Stomach (tissue), 8 donors: ENCODE measurements at regions not wholly inside any gene's neighbourhood (a gene's known extent, or its start where the extent isn't known, plus 50 kb on each side); places are given as distances from the start of the nearest gene placed in this dataset.

Experiments
- DNase-seq, 2 donors: peaks; one replicate each; pipeline versions ENCODE4 v3.0.0 to v3.0.0-alpha.2; 2013 to 2019
- H3K27ac ChIP-seq, 5 donors: fragments of 200-600 bp in 4 of 5; sonication (generic) in 4 of 5; one replicate each; pipeline ENCODE4 v1.5.1; 2013 to 2019; ENCODE audit warnings: mild to moderate bottlenecking in 1 of 5, moderate library complexity in 1 of 5
- H3K27me3 ChIP-seq, 3 donors: fragments of 200-600 bp; sonication (generic); one replicate each; pipeline ENCODE4 v1.5.1; 2017 to 2019; ENCODE audit warnings: mixed run types in 1 of 3
- H3K36me3 ChIP-seq, 4 donors: fragments of 200-600 bp; sonication (generic); 1 replicate in 3 of 4; 2 replicates in 1 of 4; pipeline ENCODE4 v1.5.1; 2016 to 2019
- H3K4me1 ChIP-seq, 4 donors: fragments of 200-600 bp; sonication (generic); one replicate each; pipeline ENCODE4 v1.5.1; 2016 to 2019
- H3K4me3 ChIP-seq, 4 donors: fragments of 200-600 bp; sonication (generic) in 3 of 4; one replicate each; pipeline ENCODE4 v1.5.1; 2016 to 2019; ENCODE audit warnings: mild to moderate bottlenecking in 1 of 4
- H3K9me3 ChIP-seq, 4 donors: fragments of 200-600 bp; sonication (generic); one replicate each; pipeline ENCODE4 v1.5.1; 2016 to 2019
- CTCF ChIP-seq, 7 experiments: fragments of 450-650 bp in 4 of 7; fragments of 200-600 bp in 3 of 7; sonication (generic) in 3 of 7; IDR thresholded peaks; one replicate each; pipeline ENCODE4 v1.5.1; 2016 to 2019; ENCODE audit warnings: antibody characterized with exemption in 7 of 7, control low read depth in 2 of 7, mild to moderate bottlenecking in 1 of 7
- EP300 ChIP-seq: sonication (generic); formaldehyde crosslinking; IDR thresholded peaks from one replicate; pipeline ENCODE4 v1.6.1; 2017; ENCODE audit warnings: antibody characterized with exemption
- POLR2A ChIP-seq, 4 donors: fragments of 450-650 bp; IDR thresholded peaks; one replicate each; pipeline ENCODE4 v1.6.1; 2016; ENCODE audit warnings: antibody characterized with exemption in 4 of 4, control low read depth in 2 of 4, mild to moderate bottlenecking in 1 of 4, moderate library complexity in 1 of 4
- POLR2AphosphoS5 ChIP-seq, 3 donors: sonication (generic); formaldehyde crosslinking; IDR thresholded peaks; one replicate each; pipeline ENCODE4 v1.6.1; 2016; ENCODE audit warnings: antibody characterized with exemption in 3 of 3
- WGBS, 5 donors: extraction: QIAGEN DNeasy Blood & Tissue Kit in 3 of 5; methylation state at CpG; one replicate each; pipeline versions ENCODE4 v1.1.5 to v1.1.7; 2013 to 2018; 5-methylcytosine and 5-hydroxymethylcytosine counted together
- intact Hi-C: fragments of 100-400 bp; cut with DNase I; formaldehyde crosslinking; loops from one replicate; pipeline ENCODE4 v1.15.1; 2023; ENCODE audit warnings: low total_unique reads
- donor health status: healthy with polysubstance abuse.
- donor health status: Bipolar disorder and iron deficiency.
- donor health status: healthy.

GRCh38 chr1:2909797-2910196 lies 108.3 kb upstream of the TTC34 start:
- peaks cover 0 to 6% (median 0%) of the 10 kb centered on the region in 4 donors for H3K4me1 ChIP-seq
- DNase-seq = no peak
- intact Hi-C loops = no loop called here
- no peak overlapping the region for H3K4me3 ChIP-seq
- no peak overlapping the region for H3K27ac ChIP-seq
- no peaks in the 10 kb centered on the region for H3K36me3 ChIP-seq
- 76 to 85% (median 81%) methylated on average over 12 to 14 of the region's 14 CpGs for WGBS, 5 donors
- no peaks in the 10 kb centered on the region for H3K9me3 ChIP-seq
- peaks cover 0 to 25% (median 18%) of the 10 kb centered on the region in 3 donors for H3K27me3 ChIP-seq
- no peak for TF ChIP-seq POLR2A (IDR thresholded peaks at IDR 0.05)
- TF ChIP-seq POLR2AphosphoS5 (IDR thresholded peaks at IDR 0.05) = no peak
- no peak for TF ChIP-seq CTCF (IDR thresholded peaks at IDR 0.05)

GRCh38 chr1:2910211-2910610 lies 108.7 kb upstream of the TTC34 start:
- DNase-seq = no peak
- no peak overlapping the region for H3K4me3 ChIP-seq
- peaks cover 0 to 21% (median 15%) of the 10 kb centered on the region in 3 donors for H3K27me3 ChIP-seq
- intact Hi-C loops = no loop called here
- WGBS, 5 donors = 79 to 95% (median 86%) methylated on average over 4 to 11 of the region's 11 CpGs
- H3K36me3 ChIP-seq = no peaks in the 10 kb centered on the region
- no peaks in the 10 kb centered on the region for H3K9me3 ChIP-seq
- no peak for TF ChIP-seq CTCF (IDR thresholded peaks at IDR 0.05)
- TF ChIP-seq POLR2AphosphoS5 (IDR thresholded peaks at IDR 0.05) = no peak
- no peak for TF ChIP-seq EP300
- TF ChIP-seq POLR2A (IDR thresholded peaks at IDR 0.05) = no peak
- no peak overlapping the region for H3K27ac ChIP-seq
- peaks cover 0 to 6% (median 0%) of the 10 kb centered on the region in 4 donors for H3K4me1 ChIP-seq

DNA sequence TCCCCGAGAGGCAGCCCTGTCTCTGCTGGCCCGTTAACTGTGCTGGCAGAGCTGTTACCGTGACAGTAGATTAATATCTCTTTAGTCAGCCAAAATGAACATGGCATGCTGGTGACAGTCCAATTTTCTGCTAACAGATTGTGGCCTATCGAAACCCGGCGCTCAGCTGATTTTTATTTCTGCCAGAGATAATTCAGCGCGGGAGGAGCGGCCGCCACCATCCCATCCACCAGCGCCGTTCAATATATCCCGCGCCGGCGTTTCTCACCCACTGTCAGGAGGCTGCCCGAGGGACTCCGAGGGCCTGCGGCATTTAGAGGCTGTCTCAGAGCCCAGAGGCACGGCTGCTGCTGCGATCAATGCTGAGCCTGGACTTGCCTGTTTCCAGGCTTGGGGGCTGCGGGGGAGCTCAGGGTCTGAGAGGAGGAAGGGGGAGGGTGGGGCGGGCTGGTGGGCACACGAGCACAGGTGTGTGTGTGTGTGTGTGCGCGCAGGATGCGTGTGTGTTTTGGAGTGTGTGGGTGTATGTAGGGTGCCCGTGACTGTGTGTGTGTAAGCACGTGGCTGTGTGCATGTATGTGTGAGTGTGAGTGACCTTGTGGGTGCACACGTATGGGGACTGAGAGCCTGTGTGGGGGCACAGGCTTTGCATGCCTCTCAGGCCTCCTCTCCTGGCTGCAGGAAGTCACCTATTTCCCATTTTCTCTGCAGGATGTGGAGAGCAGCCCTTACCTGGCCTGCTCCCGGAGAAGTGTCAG lies 109.7 kb upstream of the ACTRT2 start:
- 85 to 93% (median 88%) methylated on average over 29 to 31 of the region's 31 CpGs for WGBS, 5 donors

DNA sequence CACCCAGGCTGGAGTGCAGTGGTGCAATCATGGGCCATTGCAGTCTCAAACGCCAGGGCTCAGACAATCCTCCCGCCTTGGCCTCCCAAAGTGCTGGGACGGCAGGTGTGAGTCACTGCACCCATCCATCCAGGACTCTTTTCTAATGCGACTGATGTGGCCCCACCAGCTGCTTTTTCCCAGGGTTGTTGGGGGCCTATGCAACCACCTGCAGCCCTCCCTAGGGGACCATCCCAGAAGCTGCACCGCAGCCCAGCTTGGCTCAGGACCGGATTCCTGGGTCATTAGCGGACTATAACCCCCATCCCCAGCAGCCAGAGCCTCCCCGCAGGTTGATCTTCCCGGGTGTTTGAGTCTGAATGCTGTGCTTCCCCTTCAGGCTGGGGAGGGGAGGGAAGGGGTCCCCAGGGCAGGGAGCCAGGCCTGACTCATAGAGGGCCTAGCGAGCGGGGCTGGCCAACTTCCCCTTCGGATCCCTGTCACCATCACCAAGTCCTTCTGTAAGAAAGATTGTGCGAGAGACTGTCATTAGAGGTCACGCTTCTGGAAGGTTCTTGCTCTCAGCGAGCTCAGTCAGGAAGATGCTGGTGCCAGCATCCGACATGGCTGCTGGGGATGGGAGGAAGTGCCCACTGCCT lies 108.7 kb upstream of the ACTRT2 start:
- no peak for TF ChIP-seq EP300

More for the DNA sequence above, 109.7 kb upstream of the ACTRT2 start:
- no peak for DNase-seq
- H3K4me3 ChIP-seq = no peak overlapping the region
- H3K27me3 ChIP-seq = peaks cover 0 to 7% (median 5%) of the 10 kb centered on the region in 3 donors
- no peaks in the 10 kb centered on the region for H3K4me1 ChIP-seq
- no peaks in the 10 kb centered on the region for H3K36me3 ChIP-seq
- no peaks in the 10 kb centered on the region for H3K9me3 ChIP-seq
- intact Hi-C loops = no loop called here
- TF ChIP-seq POLR2AphosphoS5 (IDR thresholded peaks at IDR 0.05) (no peak), POLR2A (IDR thresholded peaks at IDR 0.05) (no peak), EP300 (no peak), CTCF (IDR thresholded peaks at IDR 0.05) (no peak)
- H3K27ac ChIP-seq = no peak overlapping the region

DNA sequence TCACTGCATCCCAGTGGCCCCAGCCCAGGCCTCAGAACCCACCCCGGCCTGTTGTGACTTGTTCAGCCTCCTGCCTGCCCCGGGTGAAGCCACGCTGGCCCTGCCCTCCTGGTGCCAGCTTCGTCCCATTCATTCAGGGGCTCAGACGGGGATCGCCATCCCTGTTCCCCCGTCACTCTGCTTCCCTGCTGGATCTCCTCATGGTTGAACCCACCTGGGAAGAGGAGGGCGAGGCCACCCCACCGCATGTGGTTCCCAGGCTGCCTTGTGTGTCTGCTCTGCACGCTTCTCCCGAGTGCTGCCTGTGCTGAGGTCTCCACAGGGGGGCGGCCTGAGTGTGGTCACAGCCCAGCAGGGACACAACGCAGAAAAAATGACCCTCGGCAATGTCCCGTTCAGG lies 108.2 kb upstream of the ACTRT2 start:
- WGBS, 5 donors = 79 to 84% (median 82%) methylated on average over 12 to 15 of the region's 15 CpGs
- Histone ChIP-seq H3K27me3 (no peaks in the 10 kb centered on the region), H3K27ac (no peak overlapping the region), H3K4me1 (no peaks in the 10 kb centered on the region), H3K4me3 (no peak overlapping the region), H3K36me3 (no peaks in the 10 kb centered on the region), H3K9me3 (no peaks in the 10 kb centered on the region)
- intact Hi-C loops = no loop called here
- TF ChIP-seq CTCF (IDR thresholded peaks at IDR 0.05) = no peak
- TF ChIP-seq EP300 = no peak
- no peak for TF ChIP-seq POLR2AphosphoS5 (IDR thresholded peaks at IDR 0.05)
- TF ChIP-seq POLR2A (IDR thresholded peaks at IDR 0.05) = no peak
- peak in 1 of 2 donors; percentile 16 for DNase-seq

More for the DNA sequence above, 108.7 kb upstream of the ACTRT2 start:
- H3K4me1 ChIP-seq = no peaks in the 10 kb centered on the region
- no peaks in the 10 kb centered on the region for H3K36me3 ChIP-seq
- H3K27ac ChIP-seq = no peak overlapping the region
- no peak for DNase-seq
- intact Hi-C loops = no loop called here
- H3K27me3 ChIP-seq = no peaks in the 10 kb centered on the region
- H3K9me3 ChIP-seq = no peaks in the 10 kb centered on the region
- WGBS, 5 donors = 73 to 87% (median 80%) methylated on average over 10 to 16 of the region's 16 CpGs
- H3K4me3 ChIP-seq = no peak overlapping the region
